Type B pancreatic cell (in vitro differentiated cells): ENCODE measurements at regions not wholly inside any gene's neighbourhood (a gene's known extent, or its start where the extent isn't known, plus 50 kb on each side); places are given as distances from the start of the nearest gene placed in this dataset.

ENCODE experiments used
- DNase-seq: peaks from one replicate; pipeline ENCODE4 v3.0.0; 2021; ENCODE audit warnings: mixed read lengths; ENCODE audit not compliant: unreplicated experiment; ENCODE audit errors: extremely low spot score
- H3K27ac Mint-ChIP-seq: 2 replicates; pipeline ENCODE4 v1.8.0; 2021; ENCODE audit warnings: mild to moderate bottlenecking, mixed read lengths
- H3K27me3 Mint-ChIP-seq: 2 replicates; pipeline ENCODE4 v1.8.0; 2021; ENCODE audit warnings: mixed read lengths
- H3K36me3 Mint-ChIP-seq: 2 replicates; pipeline ENCODE4 v1.8.0; 2021; ENCODE audit warnings: mixed read lengths
- H3K4me1 Mint-ChIP-seq: one replicate; pipeline ENCODE4 v1.8.0; 2021; ENCODE audit warnings: mixed read lengths; ENCODE audit not compliant: unreplicated experiment
- H3K4me3 Mint-ChIP-seq: 2 replicates; pipeline ENCODE4 v1.8.0; 2021; ENCODE audit warnings: mild to moderate bottlenecking, mixed read lengths
- H3K9me3 Mint-ChIP-seq: 2 replicates; pipeline ENCODE4 v1.8.0; 2021; ENCODE audit warnings: mixed read lengths
- TF ChIP-seq, protein P1 (sequence below): fragments of 200-600 bp; sonication (generic); conservative IDR thresholded peaks from 2 replicates; pipeline ENCODE4 v1.5.0; 2021; ENCODE audit warnings: antibody characterized with exemption, mild to moderate bottlenecking

DNA sequence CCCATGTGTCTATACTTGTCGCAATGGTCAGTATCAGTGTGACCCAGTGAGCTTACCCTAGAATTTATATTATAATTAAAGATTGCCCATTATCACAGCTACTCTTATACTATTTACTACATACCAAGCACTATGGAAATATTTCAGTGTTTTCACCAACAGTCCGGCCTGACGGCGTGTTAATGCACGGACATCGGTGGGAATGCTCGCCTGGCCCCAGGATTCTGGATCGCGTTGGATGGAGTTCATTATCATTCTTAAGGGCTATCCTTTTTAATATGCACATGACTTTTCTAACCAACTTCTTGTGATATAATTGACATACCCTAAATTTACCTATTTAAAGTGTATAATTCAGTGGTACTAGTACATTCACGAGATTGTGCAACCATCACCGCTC is 51.8 kb upstream of the AFDN start:
- H3K9me3 Mint-ChIP-seq: no peaks in the 10 kb centered on the region
- TF ChIP-seq, protein P1, sequence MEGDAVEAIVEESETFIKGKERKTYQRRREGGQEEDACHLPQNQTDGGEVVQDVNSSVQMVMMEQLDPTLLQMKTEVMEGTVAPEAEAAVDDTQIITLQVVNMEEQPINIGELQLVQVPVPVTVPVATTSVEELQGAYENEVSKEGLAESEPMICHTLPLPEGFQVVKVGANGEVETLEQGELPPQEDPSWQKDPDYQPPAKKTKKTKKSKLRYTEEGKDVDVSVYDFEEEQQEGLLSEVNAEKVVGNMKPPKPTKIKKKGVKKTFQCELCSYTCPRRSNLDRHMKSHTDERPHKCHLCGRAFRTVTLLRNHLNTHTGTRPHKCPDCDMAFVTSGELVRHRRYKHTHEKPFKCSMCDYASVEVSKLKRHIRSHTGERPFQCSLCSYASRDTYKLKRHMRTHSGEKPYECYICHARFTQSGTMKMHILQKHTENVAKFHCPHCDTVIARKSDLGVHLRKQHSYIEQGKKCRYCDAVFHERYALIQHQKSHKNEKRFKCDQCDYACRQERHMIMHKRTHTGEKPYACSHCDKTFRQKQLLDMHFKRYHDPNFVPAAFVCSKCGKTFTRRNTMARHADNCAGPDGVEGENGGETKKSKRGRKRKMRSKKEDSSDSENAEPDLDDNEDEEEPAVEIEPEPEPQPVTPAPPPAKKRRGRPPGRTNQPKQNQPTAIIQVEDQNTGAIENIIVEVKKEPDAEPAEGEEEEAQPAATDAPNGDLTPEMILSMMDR: no peak
- H3K4me3 Mint-ChIP-seq: no peak overlapping the region
- no peaks in the 10 kb centered on the region for H3K27me3 Mint-ChIP-seq
- no peak overlapping the region for H3K27ac Mint-ChIP-seq
- peaks cover 12% of the 10 kb centered on the region for H3K4me1 Mint-ChIP-seq
- no peaks in the 10 kb centered on the region for H3K36me3 Mint-ChIP-seq
- no peak for DNase-seq

DNA sequence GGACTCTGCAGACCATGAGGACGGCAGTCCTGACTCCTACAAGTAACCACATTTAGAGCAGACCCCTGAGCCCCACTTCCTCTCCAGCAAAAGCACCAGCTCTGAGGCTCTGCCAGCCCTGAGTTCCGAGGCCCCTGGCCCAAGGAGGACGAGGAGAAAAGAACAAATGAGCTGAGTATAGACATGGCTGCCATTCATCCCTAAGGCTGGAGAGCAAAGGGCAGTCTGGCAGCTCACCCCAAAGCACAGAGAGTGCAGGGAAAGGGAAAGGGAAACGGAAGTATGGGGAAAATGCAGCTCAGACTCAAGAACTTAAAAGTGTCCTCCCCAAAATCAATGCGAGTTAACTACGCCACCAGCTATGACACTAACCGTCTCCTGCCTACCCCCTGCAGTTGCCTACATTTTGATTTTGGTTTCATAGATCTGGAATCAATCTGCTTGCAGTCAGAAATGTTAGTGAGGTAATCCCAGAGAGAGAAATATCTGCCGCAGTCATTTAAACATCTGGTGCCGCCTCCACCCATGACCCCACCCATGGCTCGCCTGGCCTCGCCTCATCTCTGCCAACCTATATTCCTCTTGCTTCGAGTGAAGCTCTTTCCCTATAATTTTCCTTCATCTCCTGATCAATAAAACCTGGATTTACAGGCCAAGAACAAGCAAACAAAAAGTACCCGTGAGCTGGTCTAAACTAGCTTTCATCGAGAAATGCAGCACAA is 49.6 kb upstream of the AFDN start:
- DNase-seq: no peak
- no peak overlapping the region for H3K4me3 Mint-ChIP-seq
- no peak overlapping the region for H3K27ac Mint-ChIP-seq

More for the DNA sequence above, 49.6 kb upstream of the AFDN start:
- peaks cover 3% of the 10 kb centered on the region for H3K27me3 Mint-ChIP-seq
- TF ChIP-seq, protein P1: no peak
- H3K36me3 Mint-ChIP-seq: no peaks in the 10 kb centered on the region
- peaks cover 12% of the 10 kb centered on the region for H3K4me1 Mint-ChIP-seq
- H3K9me3 Mint-ChIP-seq: no peaks in the 10 kb centered on the region
